Progenitor cell of endocrine pancreas (in vitro differentiated cells): ENCODE measurements at regions not wholly inside any gene's neighbourhood (a gene's known extent, or its start where the extent isn't known, plus 50 kb on each side); places are given as distances from the start of the nearest gene placed in this dataset.

Experiments used
- DNase-seq: peaks from one replicate; pipeline ENCODE4 v3.0.0; 2021; ENCODE audit warnings: low spot score; ENCODE audit not compliant: unreplicated experiment
- H3K27ac Mint-ChIP-seq: 2 replicates; pipeline ENCODE4 v1.8.0; 2021; ENCODE audit warnings: mild to moderate bottlenecking, moderate library complexity, mixed read lengths
- H3K27me3 Mint-ChIP-seq: 2 replicates; pipeline ENCODE4 v1.8.0; 2021; ENCODE audit warnings: mixed read lengths
- H3K36me3 Mint-ChIP-seq: 2 replicates; pipeline ENCODE4 v1.8.0; 2022; ENCODE audit warnings: mixed read lengths; ENCODE audit not compliant: insufficient read depth
- H3K4me1 Mint-ChIP-seq: 2 replicates; pipeline ENCODE4 v1.8.0; 2021; ENCODE audit warnings: low read depth, mixed read lengths
- H3K4me3 Mint-ChIP-seq: 2 replicates; pipeline ENCODE4 v1.8.0; 2021; ENCODE audit warnings: low read depth, mild to moderate bottlenecking, moderate library complexity, mixed read lengths
- H3K9me3 Mint-ChIP-seq: 2 replicates; pipeline ENCODE4 v1.8.0; 2021; ENCODE audit warnings: low read depth, mixed read lengths
- TF ChIP-seq, protein P1 (sequence below): fragments of 200-600 bp; sonication (generic); IDR thresholded peaks from one replicate; pipeline ENCODE4 v1.5.0; 2021; ENCODE audit warnings: antibody characterized with exemption, mild to moderate bottlenecking; ENCODE audit not compliant: unreplicated experiment

DNA sequence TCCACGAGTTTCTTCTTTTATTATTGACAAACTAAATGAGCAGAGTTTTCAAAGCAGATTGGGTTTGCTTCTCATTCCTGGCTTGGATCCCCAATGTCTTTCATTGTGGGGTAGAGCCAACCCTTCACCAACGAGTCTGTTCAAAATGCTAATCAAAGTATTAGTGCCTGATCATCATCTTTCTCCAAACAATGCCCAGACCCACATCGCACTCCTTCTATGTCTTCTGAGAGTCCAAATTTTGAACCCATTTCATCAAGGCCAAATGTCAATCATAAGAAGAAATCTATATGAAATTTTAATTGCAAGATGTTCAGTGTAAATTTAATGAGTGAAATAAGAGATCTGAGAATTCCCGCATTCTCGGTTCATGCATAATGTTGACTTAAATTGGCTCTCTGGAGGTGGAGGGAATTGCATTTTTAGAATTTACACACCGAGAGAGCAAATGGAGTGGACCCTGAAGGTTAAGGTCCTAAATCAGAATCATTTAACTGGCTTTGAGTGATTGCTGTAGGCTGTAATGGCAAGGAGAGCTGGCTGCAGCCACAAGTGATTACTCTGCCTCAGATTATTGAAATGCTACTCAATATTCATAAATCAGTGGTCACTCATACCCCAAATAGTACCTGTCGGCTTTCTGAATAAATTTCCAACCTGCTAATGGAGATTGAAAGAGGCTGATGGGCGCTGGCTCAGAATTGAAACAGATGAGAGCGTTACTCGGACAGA lies 602.9 kb downstream of the TYW1 start:
- no peak for DNase-seq
- peaks cover 2% of the 10 kb centered on the region for H3K9me3 Mint-ChIP-seq
- H3K36me3 Mint-ChIP-seq = no peaks in the 10 kb centered on the region
- TF ChIP-seq, protein P1, sequence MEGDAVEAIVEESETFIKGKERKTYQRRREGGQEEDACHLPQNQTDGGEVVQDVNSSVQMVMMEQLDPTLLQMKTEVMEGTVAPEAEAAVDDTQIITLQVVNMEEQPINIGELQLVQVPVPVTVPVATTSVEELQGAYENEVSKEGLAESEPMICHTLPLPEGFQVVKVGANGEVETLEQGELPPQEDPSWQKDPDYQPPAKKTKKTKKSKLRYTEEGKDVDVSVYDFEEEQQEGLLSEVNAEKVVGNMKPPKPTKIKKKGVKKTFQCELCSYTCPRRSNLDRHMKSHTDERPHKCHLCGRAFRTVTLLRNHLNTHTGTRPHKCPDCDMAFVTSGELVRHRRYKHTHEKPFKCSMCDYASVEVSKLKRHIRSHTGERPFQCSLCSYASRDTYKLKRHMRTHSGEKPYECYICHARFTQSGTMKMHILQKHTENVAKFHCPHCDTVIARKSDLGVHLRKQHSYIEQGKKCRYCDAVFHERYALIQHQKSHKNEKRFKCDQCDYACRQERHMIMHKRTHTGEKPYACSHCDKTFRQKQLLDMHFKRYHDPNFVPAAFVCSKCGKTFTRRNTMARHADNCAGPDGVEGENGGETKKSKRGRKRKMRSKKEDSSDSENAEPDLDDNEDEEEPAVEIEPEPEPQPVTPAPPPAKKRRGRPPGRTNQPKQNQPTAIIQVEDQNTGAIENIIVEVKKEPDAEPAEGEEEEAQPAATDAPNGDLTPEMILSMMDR = no peak
- H3K4me3 Mint-ChIP-seq = no peak overlapping the region
- peaks cover 46% of the 10 kb centered on the region for H3K27me3 Mint-ChIP-seq
- peaks cover 1% of the 10 kb centered on the region for H3K4me1 Mint-ChIP-seq
- no peak overlapping the region for H3K27ac Mint-ChIP-seq

DNA sequence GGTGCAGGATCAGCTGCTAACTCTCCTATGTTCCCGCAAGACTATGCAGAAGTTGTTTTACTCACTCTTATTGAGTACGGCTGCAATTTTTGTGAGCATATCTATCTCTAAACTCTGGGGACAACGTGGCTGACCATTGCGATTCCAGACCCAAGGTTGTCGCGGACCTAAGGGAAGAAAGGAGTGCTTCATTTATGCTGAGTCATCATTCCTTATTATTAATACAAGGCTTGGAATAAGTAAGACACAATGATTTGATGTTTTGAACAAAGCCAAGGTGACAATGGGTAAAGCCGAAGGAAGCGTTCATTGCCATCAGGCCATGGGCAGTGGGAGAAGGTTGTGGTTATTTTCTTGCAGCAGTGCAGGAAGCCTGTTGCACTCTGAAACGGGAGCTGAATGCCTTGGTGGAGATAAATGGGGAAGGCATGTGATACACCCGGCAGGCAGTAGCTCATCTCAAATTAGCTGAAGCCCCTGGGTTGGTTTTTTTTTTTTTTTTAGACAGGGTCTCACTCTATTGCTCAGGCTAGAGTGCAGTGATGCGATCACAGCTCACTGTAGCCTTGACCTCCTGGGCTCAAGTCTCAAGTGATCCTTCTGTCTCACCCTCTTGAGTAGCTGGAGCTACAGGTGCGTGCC lies 605.7 kb downstream of the TYW1 start:
- H3K4me3 Mint-ChIP-seq = no peak overlapping the region
- H3K27ac Mint-ChIP-seq = no peak overlapping the region
- H3K27me3 Mint-ChIP-seq = peaks cover 30% of the 10 kb centered on the region
- no peak for DNase-seq
- peaks cover 11% of the 10 kb centered on the region for H3K9me3 Mint-ChIP-seq
- H3K36me3 Mint-ChIP-seq = no peaks in the 10 kb centered on the region
- peaks cover 1% of the 10 kb centered on the region for H3K4me1 Mint-ChIP-seq
- TF ChIP-seq, protein P1 = no peak

GRCh38 chr7:67604461-67605386 lies 608.1 kb downstream of the TYW1 start:
- Mint-ChIP-seq H3K9me3 (peaks cover 11% of the 10 kb centered on the region), H3K4me1 (peaks cover 1% of the 10 kb centered on the region), H3K27ac (no peak overlapping the region), H3K27me3 (peaks cover 31% of the 10 kb centered on the region), H3K36me3 (no peaks in the 10 kb centered on the region), H3K4me3 (no peak overlapping the region)
- DNase-seq = no peak
- TF ChIP-seq, protein P1 = no peak

GRCh38 chr7:67608806-67609205 lies 612.2 kb downstream of the TYW1 start:
- Mint-ChIP-seq H3K4me1 (no peaks in the 10 kb centered on the region), H3K4me3 (no peak overlapping the region), H3K36me3 (no peaks in the 10 kb centered on the region), H3K27me3 (peaks cover 20% of the 10 kb centered on the region), H3K9me3 (peaks cover 11% of the 10 kb centered on the region), H3K27ac (no peak overlapping the region)
- DNase-seq = no peak
- TF ChIP-seq, protein P1 = peak; percentile 19

GRCh38 chr7:67610897-67611296 lies 614.3 kb downstream of the TYW1 start:
- DNase-seq = no peak
- Mint-ChIP-seq H3K4me1 (no peaks in the 10 kb centered on the region), H3K4me3 (no peak overlapping the region), H3K27me3 (peaks cover 20% of the 10 kb centered on the region), H3K27ac (no peak overlapping the region), H3K9me3 (no peaks in the 10 kb centered on the region), H3K36me3 (no peaks in the 10 kb centered on the region)
- TF ChIP-seq, protein P1 = no peak
